PC-3 (cell line): ENCODE measurements at regions not wholly inside any gene's neighbourhood (a gene's known extent, or its start where the extent isn't known, plus 50 kb on each side); places are given as distances from the start of the nearest gene placed in this dataset.

Source experiments
- ATAC-seq: fragments of 200-7000 bp; cut with Tn5 transposase; 2 replicates; pipeline ENCODE4 v1.9.1; 2020; ENCODE audit warnings: mild to moderate bottlenecking, moderate library complexity
- BruUV-seq: library from RNA; stranded (reverse); fragments of 400-500 nt; replicated peaks from 2 replicates; lab custom pipeline; 2021; lab: Mats Ljungman, UMichigan
- CTCF ChIA-PET: fragments of 300-600 bp; sonication (Branson Sonifier 250); formaldehyde crosslinking; loops from one replicate; lab custom pipeline; 2022; ENCODE audit warnings: antibody characterized with exemption; lab: Charles Lee
- POLR2A ChIA-PET: fragments of 300-600 bp; sonication (Branson Sonifier 250); formaldehyde crosslinking; loops from one replicate; lab custom pipeline; 2022; ENCODE audit warnings: antibody characterized with exemption; ENCODE audit not compliant: unreplicated experiment; lab: Charles Lee
- DNase-seq: peaks from one replicate; pipeline ENCODE4 v3.0.0-alpha.2; 2015
- H2AFZ ChIP-seq: fragments of 300-600 bp; sonication (generic); 2 replicates; pipeline ENCODE4 v1.6.0; 2016; ENCODE audit warnings: antibody characterized with exemption, low read length
- H3F3A ChIP-seq: fragments of 300-600 bp; sonication (generic); one replicate; pipeline ENCODE4 v1.6.0; 2017; ENCODE audit warnings: antibody characterized with exemption, low read length, control low read depth, mild to moderate bottlenecking; ENCODE audit not compliant: unreplicated experiment
- H3K27ac ChIP-seq: fragments of 300-600 bp; sonication (generic); 2 replicates; pipeline ENCODE4 v1.5.1; 2016; ENCODE audit warnings: mild to moderate bottlenecking, low read length
- H3K27me3 ChIP-seq: fragments of 300-600 bp; sonication (generic); 2 replicates; pipeline ENCODE4 v1.6.1; 2016; ENCODE audit warnings: low read length, mixed read lengths
- H3K36me3 ChIP-seq: fragments of 300-600 bp; sonication (generic); 2 replicates; pipeline ENCODE4 v1.6.1; 2016; ENCODE audit warnings: low read depth, mixed run types, low read length, mixed read lengths
- H3K4me1 ChIP-seq: fragments of 300-600 bp; sonication (generic); 2 replicates; pipeline ENCODE4 v1.5.1; 2016; ENCODE audit warnings: low read length; ENCODE audit not compliant: insufficient read depth
- H3K4me2 ChIP-seq: fragments of 300-600 bp; sonication (generic); 2 replicates; pipeline ENCODE4 v1.6.0; 2016; ENCODE audit warnings: low read length
- H3K4me3 ChIP-seq: fragments of 300-600 bp; sonication (generic); 2 replicates; pipeline ENCODE4 v1.5.1; 2016; ENCODE audit warnings: mild to moderate bottlenecking, low read length, mixed read lengths
- H3K79me2 ChIP-seq: fragments of 300-600 bp; sonication (generic); 2 replicates; pipeline ENCODE4 v1.6.1; 2017; ENCODE audit warnings: low read length, mixed read lengths
- H3K9ac ChIP-seq: fragments of 300-600 bp; sonication (generic); 2 replicates; pipeline ENCODE4 v1.6.0; 2016; ENCODE audit warnings: mild to moderate bottlenecking, low read length
- H3K9me2 ChIP-seq: fragments of 300-600 bp; sonication (generic); replicated peaks from 2 replicates; pipeline ENCODE4 v1.6.1; 2016; ENCODE audit warnings: mixed run types, low read length, mixed read lengths
- H3K9me3 ChIP-seq: fragments of 300-600 bp; sonication (generic); 2 replicates; pipeline ENCODE4 v1.6.1; 2016; ENCODE audit warnings: low read length, mixed read lengths
- H4K20me1 ChIP-seq: fragments of 300-600 bp; sonication (generic); 2 replicates; pipeline ENCODE4 v1.6.1; 2016; ENCODE audit warnings: low read length, mixed read lengths
- CTCF ChIP-seq: fragments of 300-600 bp; sonication (generic); conservative IDR thresholded peaks from 2 replicates; pipeline ENCODE4 v1.5.1; 2017; ENCODE audit warnings: antibody characterized with exemption, low read depth, mild to moderate bottlenecking, low read length
- EZH2 ChIP-seq: fragments of 300-600 bp; sonication (generic); IDR thresholded peaks from one replicate; pipeline ENCODE4 v1.6.1; 2017; ENCODE audit warnings: antibody characterized with exemption, mild to moderate bottlenecking, low read length; ENCODE audit not compliant: unreplicated experiment
- EZH2phosphoT487 ChIP-seq: fragments of 300-600 bp; sonication (generic); IDR thresholded peaks from 2 replicates; pipeline ENCODE4 v1.6.1; 2018; ENCODE audit warnings: mild to moderate bottlenecking, antibody characterized with exemption, low read length, borderline replicate concordance
- intact Hi-C: fragments of 100-400 bp; cut with micrococcal nuclease; formaldehyde crosslinking; loops from 2 replicates; pipeline ENCODE4 v1.9.0; 2023

- Histone ChIP-seq H3K9me3 (no peaks in the 10 kb centered on the region), H3F3A (no peaks in the 10 kb centered on the region), H3K4me3 (no peak overlapping the region), H3K9ac (no peak overlapping the region), H3K4me1 (no peaks in the 10 kb centered on the region), H3K36me3 (no peaks in the 10 kb centered on the region), H3K4me2 (no peak overlapping the region), H3K27ac (no peak overlapping the region), H3K9me2 (no peaks in the 10 kb centered on the region), H3K27me3 (no peaks in the 10 kb centered on the region), H2AFZ (no peak overlapping the region), H3K79me2 (no peaks in the 10 kb centered on the region), H4K20me1 (no peaks in the 10 kb centered on the region)
- CTCF ChIA-PET: no interaction called here
- no TSS peak for BruUV-seq
- ATAC-seq: no peak
- intact Hi-C loops: no loop called here
- DNase-seq: no peak
- POLR2A ChIA-PET: no interaction called here
- TF ChIP-seq CTCF (no peak), EZH2phosphoT487 (no peak), EZH2 (no peak)
These were observed 424.0 kb upstream of the FANCL start for GRCh38 chr2:58665154-58665553.

GRCh38 chr2:58664523-58665151, 423.5 kb upstream of the FANCL start:
- H3K79me2 ChIP-seq: no peaks in the 10 kb centered on the region
- no peak for ATAC-seq
- H3F3A ChIP-seq: no peaks in the 10 kb centered on the region
- no peaks in the 10 kb centered on the region for H3K9me2 ChIP-seq
- intact Hi-C loops: no loop called here
- TF ChIP-seq EZH2 (no peak), CTCF (no peak), EZH2phosphoT487 (no peak)
- H3K4me2 ChIP-seq: no peak overlapping the region
- H3K4me3 ChIP-seq: no peak overlapping the region
- POLR2A ChIA-PET: no interaction called here
- H3K9ac ChIP-seq: no peak overlapping the region
- no peaks in the 10 kb centered on the region for H3K4me1 ChIP-seq
- no peak overlapping the region for H2AFZ ChIP-seq
- H3K9me3 ChIP-seq: no peaks in the 10 kb centered on the region
- no peaks in the 10 kb centered on the region for H3K27me3 ChIP-seq
- DNase-seq: no peak
- no peak overlapping the region for H3K27ac ChIP-seq
- H3K36me3 ChIP-seq: no peaks in the 10 kb centered on the region
- H4K20me1 ChIP-seq: no peaks in the 10 kb centered on the region
- CTCF ChIA-PET: no interaction called here
- BruUV-seq: no TSS peak

- TF ChIP-seq CTCF: no peak
- TF ChIP-seq EZH2: no peak
- TF ChIP-seq EZH2phosphoT487: no peak
- ChIA-PET CTCF (no interaction called here), POLR2A (no interaction called here)
- no TSS peak for BruUV-seq
- no peaks in the 10 kb centered on the region for H3F3A ChIP-seq
- H3K36me3 ChIP-seq: no peaks in the 10 kb centered on the region
- no peak for ATAC-seq
- H2AFZ ChIP-seq: no peak overlapping the region
- H3K79me2 ChIP-seq: no peaks in the 10 kb centered on the region
- H3K4me1 ChIP-seq: no peaks in the 10 kb centered on the region
- no peak overlapping the region for H3K4me3 ChIP-seq
- H3K9me3 ChIP-seq: no peaks in the 10 kb centered on the region
- H4K20me1 ChIP-seq: no peaks in the 10 kb centered on the region
- DNase-seq: no peak
- no peaks in the 10 kb centered on the region for H3K9me2 ChIP-seq
- no peak overlapping the region for H3K9ac ChIP-seq
- no peak overlapping the region for H3K4me2 ChIP-seq
- H3K27ac ChIP-seq: no peak overlapping the region
- H3K27me3 ChIP-seq: no peaks in the 10 kb centered on the region
- intact Hi-C loops: no loop called here
These were observed 418.9 kb upstream of the FANCL start for GRCh38 chr2:58660046-58660445.
